ENCODE measurements at regions not wholly inside any gene's neighbourhood (a gene's known extent, or its start where the extent isn't known, plus 50 kb on each side); places are given as distances from the start of the nearest gene placed in this dataset.

DNA sequence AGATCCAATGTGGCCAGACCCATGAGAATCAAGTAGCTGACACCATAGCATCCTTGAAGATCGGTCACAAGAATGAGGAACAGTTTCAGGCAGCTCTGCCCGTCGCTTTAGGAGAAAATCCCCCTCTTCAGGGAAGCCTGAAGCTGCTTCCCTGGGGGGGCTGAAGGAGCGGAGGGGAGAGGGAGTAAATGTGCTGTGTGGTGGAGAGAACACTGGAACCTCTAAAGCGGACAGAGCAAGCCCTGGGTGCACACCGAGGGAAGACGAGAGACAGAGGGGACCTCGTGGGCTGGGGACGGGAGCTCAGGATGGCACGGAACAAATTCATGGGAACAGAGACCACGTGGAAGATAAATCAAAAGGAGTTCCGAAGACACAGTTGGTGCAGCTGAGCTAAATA is 154.3 kb downstream of the NDUFA10 start:
- TF ChIP-seq, protein P1, sequence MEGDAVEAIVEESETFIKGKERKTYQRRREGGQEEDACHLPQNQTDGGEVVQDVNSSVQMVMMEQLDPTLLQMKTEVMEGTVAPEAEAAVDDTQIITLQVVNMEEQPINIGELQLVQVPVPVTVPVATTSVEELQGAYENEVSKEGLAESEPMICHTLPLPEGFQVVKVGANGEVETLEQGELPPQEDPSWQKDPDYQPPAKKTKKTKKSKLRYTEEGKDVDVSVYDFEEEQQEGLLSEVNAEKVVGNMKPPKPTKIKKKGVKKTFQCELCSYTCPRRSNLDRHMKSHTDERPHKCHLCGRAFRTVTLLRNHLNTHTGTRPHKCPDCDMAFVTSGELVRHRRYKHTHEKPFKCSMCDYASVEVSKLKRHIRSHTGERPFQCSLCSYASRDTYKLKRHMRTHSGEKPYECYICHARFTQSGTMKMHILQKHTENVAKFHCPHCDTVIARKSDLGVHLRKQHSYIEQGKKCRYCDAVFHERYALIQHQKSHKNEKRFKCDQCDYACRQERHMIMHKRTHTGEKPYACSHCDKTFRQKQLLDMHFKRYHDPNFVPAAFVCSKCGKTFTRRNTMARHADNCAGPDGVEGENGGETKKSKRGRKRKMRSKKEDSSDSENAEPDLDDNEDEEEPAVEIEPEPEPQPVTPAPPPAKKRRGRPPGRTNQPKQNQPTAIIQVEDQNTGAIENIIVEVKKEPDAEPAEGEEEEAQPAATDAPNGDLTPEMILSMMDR (tag by site-specific recombination; IDR thresholded peaks at IDR 0.05), result no peak
- no peak for TF ChIP-seq MEIS1 (CRISPR knock-in tag; IDR thresholded peaks at IDR 0.05; ENCODE audit: borderline replicate concordance)

Measured in HEK293 (cell line).